Renal cortex interstitium (tissue), 11 donors: ENCODE measurements at regions not wholly inside any gene's neighbourhood (a gene's known extent, or its start where the extent isn't known, plus 50 kb on each side); places are given as distances from the start of the nearest gene placed in this dataset.

Experiments used
- DNase-seq, 11 donors: peaks; one replicate each; pipeline ENCODE4 v3.0.0-alpha.2; 2013; ENCODE audit warnings: low read depth in 9 of 11, low spot score in 4 of 11; ENCODE audit errors: extremely low read depth in 1 of 11

DNA sequence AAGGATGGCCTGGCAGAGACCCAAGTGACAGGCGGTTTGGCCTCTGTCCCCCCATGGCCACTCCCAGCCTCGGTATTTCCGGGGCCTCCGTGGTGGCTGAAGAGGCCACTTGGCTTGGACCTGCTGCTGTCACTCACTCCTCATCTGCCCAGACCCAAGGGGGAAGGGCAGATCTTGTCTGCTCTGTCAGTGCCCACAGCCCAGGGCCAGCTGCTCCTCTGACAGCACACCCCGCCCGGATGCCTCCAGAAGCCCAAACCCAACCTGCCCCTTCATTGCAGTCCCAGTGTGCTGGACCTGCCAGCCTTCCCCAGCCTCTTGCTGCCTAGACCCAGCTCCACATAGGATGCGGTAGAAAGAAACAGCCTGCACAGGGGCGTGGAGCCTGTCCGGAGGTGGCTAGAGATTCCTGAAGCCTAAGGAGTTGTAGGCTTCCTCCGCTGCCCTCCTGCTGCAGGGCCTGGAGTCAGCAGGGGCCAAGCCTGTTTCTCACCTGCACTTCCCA lies 52.0 kb downstream of the MAGEF1 start:
- no peak for DNase-seq

DNA sequence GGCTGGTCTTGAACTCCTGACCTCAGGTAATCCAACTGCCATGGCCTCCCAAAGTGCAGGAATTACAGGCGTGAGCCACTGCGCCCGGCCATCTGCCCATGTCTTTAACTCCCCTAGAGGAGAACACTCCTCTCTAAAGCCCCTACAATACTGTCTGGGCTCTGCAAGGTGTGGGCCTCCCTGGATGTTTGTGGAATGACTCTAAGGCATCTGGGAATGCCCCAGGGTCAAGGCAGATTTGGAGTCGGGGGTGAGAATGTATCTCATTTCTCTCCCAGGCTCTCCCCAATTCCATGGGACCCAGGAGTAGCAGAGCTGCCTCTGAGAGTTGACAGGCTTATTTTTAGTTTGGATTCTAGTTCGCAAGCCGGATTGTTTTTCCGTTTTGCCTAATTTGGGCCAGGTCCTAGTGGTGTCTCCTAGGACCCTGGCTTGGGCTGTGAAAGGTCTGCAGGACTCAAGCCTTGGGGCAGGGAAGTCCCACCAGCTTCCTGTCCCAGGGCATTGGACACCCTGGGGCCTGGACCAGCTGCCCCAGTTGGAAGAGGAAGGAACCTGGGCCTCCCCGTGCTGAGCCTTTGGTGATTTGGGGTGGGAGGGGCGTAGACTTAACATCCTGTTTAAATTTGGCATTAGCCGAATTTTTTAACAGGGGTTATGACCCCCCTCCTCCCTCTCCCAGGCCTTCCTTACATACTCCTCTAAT lies 53.5 kb downstream of the MAGEF1 start:
- DNase-seq, result no peak

DNA sequence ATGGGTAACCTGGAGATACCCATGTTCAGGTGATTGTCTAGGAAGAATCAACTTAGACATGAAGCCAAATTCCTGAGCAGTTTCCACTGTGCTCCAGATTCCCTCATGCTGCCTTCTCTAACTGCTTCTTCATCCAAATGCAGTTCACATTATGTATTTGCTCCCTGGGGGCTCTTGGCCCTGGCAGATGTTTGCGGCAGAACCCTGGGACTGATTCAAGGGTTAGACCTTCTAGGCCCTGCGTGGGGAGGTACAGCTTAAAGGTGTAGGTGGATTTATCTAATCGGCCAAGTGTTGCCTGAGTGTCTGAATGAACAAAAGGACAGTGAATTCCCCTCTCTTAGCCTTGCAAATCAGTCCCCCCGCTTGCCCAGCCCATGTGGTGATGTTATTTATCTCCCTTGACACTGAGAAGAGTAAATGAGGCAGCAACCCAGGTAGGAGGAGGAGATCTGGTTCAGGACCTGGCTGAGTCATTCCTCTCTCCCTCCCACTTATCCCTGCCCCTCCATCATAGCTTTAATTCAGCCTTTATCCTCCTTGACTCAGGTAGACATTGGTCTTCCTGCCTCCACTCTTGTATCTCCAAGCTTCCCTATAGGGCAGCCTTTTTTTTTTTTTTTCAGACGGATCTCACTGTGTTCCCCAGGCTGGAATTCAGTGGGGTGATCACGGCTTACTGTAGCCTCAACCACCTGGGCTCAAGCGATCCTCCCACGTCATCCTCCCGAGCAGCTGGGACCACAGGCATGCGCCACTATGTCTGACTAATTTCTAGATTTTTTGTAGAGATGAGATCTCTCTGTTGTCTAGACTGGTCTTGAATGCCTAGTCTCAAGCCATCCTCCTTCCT lies 54.8 kb downstream of the MAGEF1 start:
- DNase-seq, result no peak

DNA sequence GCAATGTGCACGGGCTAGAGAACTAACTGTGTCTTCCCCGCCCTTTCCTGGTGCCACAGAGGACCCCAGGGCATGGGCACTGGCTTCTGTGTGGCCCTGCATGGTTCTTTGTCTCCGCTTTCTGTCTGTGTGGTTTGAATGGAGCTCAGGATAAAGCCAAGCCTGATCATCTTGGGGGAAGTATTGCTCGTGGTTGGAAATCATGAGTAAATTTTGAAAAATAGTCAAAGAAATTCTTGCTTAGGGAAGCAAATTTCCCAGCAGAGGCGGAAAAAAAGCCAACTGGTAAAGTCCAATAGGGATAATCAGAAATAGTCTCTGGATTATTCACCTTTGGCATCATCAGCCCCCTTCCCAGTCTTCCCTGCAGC lies 55.4 kb downstream of the MAGEF1 start:
- no peak for DNase-seq

DNA sequence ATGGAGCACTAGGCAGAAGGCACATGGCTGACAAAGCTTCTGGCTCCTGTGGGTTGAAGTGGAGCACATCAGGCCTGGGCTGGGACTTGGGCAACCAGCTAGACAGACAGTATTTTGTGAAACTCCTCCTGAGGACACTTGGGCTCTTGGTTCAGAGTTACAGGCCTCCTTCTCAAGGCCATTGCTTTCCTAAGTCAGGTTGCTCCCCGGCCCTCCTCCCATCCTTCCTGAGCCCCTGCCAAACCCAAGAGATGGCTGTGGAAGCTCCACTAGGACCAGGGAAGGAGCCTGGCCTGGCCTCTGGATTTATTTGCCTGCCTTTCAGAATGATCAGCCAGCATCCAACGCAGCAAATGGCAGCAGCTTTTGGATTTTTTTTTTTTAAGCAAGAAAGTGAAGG lies 56.3 kb downstream of the MAGEF1 start:
- no peak for DNase-seq

DNA sequence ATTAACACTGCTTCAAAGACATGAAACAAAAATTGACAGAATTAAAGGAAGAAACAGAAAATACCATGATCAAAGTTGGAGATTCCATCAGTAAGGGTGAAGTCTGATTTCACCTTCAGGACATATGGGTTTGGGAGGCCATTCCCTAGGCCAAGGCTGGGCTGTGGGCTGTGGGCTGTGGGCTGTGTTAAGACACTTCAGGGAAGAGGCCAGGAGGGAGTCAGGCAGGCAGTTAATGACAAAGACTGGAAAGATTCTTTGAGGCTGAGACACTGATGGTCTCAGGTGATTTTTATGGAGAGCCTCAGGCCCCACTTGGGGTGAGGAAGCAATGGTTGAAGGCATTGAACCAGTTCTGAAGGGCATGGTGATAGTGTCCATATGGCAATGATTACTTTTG lies 57.5 kb downstream of the MAGEF1 start:
- no peak for DNase-seq

DNA sequence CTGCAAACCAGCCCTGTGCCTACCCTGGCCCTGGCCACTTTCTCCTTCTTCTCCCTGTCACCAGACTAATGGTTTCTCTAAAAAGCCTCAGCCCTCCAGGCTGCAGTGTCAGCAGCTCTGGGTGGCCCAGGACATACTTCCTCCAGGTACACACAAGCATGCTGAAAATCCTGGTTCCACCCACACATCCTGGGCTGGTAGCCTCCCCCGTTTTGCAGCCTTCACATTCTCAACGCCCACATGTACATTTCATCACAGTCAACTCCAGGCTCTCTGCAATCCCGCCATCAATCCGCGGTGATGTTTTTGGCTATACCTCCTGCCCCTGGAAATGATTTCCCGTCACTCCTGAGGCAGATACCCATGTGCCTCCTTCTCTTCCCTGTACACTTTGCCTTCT lies 59.4 kb downstream of the MAGEF1 start:
- DNase-seq, result no peak

DNA sequence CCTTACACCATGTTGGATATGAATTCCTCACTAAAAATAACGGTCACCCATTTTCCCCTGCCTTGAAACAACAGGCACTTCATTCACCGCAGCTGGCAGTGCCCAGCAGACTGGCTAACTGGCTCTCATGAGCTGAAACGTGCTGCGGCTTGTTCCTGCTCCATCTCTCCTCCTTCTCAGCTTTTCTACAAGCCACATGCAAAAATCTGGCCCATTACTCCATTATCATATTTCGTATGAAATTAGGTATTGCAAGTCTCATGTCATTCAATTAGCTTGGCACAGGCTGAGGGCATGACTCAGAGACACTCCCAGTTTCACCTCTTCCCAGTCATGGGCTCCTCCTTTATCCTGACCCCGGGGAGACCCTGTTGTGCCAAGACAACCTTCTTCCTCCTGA lies 60.0 kb downstream of the MAGEF1 start:
- DNase-seq, result no peak

DNA sequence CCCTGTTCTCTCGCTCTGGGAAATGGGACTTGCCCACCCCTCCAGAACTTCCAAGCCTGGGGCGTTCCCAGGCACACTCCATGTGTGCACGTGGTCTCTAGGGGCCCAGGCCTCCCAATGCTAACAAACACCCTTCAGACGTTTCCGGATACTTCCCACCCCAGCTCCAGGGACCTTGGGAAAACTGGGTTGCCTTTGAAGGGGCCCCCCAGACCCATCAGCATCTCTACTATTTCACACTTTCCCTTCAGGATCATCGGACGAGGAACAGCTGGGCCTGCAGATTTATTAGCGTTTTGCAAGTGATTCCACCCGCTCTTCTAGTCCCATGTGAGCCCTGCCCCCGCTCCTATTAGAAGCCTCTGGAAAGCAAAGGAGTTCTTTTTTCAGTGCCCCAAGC lies 63.2 kb downstream of the MAGEF1 start:
- peak in 5 of 11 donors; percentile 75 to 81 (median 77) for DNase-seq

DNA sequence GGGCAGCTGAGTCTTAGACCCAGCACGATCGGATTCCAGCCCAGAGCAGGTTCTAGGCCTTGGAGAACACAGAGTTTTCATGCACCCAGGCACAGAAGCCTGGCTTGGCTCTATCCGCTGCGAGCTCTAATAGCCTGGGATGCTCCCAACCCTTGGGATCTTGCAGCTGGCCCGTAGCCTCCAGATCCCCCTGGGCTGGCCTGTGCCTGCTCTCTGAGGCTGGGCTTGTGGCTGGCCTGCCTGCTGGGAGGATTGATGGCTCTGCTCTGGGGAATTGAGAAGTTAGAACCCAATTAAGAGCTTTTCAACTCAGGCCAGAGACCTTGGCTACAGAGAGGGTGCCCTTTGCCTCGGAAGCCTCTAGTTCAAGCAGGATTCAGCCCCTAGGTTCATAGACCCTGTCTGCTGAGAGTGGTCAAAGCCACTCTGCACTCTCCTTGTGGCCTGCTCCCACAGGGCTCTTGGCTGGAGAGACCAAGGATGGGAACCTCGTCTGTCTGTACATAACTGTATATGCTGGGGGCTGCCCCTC lies 64.4 kb downstream of the MAGEF1 start:
- no peak for DNase-seq

DNA sequence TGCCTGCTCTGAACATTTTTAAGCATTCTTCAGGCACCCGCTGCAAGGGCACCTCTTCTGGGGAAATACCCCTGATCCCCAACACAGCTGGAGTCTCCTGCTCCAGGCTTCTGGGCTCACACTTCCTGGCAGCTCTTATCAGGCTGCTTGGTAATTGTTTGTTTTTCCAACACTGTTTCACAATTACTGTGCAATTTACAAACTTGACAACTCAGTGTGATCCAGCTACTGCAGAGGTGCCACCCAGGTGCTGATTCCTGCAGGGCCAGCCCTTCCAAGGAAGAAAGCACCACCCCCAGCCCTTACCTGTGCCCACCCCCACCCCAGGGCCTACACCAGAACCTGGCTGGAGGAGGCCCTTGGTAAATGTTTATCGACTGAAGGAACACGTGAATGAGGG lies 66.5 kb downstream of the MAGEF1 start:
- no peak for DNase-seq

DNA sequence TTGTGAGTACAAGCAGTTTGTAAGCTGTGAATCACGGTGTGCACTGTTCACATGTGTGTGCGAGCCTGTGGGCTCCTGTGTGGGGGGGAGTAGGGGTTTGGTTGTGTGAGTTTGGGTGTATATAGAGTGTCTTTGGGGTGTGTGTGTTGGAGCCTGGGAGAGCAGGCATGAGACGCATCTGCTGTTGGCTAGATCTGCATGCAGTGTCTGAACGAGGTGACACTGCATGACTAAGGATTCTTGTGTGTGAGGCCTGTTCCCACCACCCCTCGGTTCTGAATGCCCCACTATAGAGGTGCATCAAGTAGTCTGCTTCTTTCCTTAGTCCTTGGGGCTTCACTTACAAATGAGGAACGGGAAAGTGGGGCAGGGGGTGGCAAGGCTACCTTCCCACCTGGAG lies 68.4 kb downstream of the MAGEF1 start:
- DNase-seq, result no peak

DNA sequence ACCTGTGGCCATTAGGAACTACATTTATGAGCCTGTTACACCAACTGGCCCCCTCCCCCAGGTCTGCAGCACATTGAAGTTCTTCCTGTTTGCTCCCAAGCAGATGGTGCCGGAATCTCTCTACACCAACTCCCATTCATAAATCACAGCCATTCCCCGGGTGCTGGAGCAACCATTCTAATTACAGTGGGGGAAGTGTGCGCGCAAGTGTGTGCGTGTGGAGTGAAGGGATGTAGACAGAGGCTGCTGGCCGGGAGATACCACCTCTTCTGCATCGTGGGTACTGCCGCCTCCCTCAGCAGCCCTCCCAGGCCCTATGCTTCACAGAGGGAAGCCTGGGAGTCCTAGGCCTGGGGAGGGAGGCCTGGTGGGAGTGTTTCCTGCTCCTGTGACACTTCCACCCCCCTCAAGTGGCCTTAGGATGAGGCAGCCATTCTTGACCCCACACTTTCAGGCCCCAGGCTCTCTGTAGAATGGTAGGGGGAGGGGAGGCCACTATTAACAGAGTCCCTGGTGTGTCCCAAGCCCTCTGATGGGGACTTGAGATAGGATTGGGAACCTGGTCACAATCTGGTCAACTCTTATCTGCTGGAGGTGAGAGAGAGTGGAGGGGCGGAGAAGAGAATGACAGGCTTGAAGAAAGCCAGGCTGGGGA lies 69.1 kb downstream of the MAGEF1 start:
- peak in 9 of 11 donors; percentile 64 to 85 (median 76) for DNase-seq

DNA sequence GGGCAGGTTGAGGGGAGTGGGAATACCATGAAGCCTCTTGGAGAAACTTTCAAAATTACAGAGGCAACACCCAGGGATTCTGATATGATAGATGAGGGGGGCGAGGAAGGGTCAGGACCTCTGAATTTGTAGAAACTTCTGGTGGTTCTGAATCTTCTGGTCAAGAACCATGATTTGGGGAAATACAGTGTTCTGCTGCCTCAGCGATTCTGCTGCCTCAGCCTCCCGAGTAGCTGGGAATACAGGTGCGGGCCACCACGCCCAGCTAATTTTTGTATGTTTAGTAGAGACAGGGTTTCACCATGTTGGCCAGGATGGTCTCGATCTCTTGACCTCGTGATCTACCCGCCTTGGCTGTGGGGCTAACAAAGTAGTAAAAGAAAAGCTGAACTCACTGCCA lies 70.4 kb downstream of the MAGEF1 start:
- DNase-seq, result no peak

DNA sequence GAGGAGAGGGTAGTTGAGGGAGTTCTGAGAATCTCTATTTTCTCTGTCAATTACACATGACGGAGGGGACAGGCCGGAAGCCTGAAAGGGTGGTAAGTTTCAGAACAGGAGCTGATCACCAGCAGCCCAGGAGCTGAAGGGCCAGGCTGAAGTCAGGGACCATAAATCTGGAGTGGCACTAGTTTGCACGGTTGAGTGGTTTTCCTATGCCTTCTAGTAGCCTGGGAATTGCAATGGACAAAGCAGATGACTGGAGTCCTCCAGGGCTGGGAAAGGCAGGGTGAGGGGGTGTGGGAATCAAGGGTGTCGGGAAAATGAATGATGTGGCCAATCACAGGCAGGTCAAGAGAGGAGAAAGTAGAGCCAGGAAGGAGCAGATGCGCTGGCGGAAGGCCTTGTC lies 72.5 kb downstream of the MAGEF1 start:
- peak in 8 of 11 donors; percentile 57 to 83 (median 72) for DNase-seq

DNA sequence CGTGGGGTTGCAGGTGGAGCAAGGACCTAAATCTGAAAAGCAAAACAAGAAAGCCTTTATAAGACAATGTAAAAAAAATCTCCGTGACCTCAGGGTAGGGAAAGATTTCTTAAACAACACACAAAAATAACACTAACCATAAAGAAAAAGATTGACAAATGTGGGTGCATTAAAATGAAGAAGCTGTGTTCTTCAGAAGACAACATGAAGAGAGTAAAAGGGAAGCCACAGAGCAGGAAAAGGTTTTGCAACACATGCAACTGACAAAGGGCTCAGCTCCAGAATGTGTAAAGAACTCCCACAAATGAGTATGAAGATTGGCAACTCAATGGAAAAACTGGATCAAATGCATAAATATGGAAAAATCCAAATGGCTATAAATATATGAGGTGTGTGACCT lies 74.2 kb downstream of the MAGEF1 start:
- DNase-seq, result no peak

DNA sequence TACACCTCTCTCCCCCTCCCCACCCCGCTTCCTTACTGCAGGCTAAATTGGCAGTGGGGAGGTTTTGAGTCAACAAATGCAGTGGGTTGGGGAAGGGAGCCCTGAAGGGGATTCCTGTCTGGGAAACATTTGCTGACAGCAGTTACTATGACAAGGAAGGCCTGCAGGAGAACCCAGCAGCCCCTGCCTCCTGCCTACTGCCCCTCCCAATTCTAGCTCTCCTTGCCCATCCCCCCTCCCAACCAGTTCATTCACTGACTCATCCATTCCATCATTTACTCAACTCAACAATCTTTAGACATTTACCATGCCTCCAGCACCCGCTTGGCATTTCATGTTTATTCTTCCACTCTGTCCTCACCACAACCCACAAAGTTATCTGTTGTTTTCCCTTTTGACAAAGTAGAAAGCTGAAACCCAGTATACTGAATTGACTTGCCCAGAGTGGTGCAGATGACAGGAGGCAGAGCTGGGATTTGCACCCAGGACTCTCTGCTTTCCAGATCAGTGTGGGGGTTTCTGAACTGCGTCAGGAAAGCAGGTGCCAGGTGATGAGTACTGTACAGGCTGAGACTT lies 75.0 kb downstream of the MAGEF1 start:
- DNase-seq, result no peak

DNA sequence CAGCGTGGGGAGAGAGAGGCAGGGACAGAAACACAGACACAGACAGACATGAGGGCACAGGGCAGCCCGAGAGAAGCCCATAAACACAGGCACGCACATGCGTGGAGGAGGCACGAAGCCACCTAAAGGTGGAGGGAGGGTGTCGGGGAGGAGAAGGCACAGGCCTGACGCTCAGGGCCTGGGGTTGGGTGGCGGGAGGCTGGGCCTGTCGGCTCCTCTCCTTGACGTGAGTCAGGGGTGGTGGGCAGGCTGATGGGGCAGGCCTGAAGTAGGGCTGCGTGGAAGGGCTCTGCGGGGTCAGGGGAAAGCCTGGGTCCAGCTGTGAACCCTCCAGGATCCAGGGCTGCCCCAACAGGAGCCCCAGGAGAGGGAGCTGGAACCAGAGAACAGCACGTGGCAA lies 74.2 kb downstream of the EPHB3 start:
- DNase-seq, result no peak

DNA sequence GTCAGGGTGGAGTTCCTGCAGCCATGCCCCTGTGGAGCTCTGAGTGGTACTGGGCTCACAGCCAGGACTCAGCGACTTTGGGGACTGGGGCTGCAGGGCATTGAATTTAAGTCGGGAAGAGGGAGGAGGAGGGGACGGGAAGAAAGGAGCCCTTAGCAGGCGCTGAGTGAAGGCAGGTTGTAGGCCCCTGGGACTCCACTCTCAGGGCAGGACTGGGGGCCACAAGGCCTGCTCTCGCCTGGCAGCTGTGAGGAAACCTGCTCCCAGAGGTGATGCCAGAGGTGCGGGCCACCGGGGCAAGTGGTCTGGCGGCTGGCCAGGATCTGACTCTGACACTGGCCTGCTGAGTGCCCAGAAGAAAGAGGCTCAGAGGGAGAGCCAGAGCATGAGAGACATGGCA lies 73.5 kb downstream of the EPHB3 start:
- DNase-seq, result no peak

DNA sequence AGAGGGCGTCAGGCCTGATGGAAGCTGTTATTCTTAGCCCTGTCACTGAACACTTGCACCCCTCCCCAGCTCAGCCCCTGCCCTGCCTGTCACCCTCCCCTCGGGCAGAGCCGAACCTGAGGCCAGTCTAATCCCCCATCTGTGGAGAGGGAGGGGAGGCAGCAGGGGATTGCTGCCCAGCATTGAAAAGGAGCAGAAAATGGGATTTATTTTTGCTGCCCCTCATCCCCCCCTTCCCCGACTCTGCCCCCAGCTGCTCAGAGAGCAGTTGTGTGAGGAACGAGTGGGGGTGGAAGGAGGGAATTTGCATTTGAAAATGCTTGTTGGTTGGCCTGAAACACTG lies 71.6 kb downstream of the EPHB3 start:
- DNase-seq, result no peak
